Activated CD8-positive, alpha-beta memory T cell treated with anti-CD3 and anti-CD28 coated beads for 36 hours (primary cell): ENCODE measurements at regions not wholly inside any gene's neighbourhood (a gene's known extent, or its start where the extent isn't known, plus 50 kb on each side); places are given as distances from the start of the nearest gene placed in this dataset.

Experiments used
- CTCF ChIA-PET: fragments of 350-600 bp; sonication (Branson Sonifier 250); formaldehyde crosslinking; loops from one replicate; lab custom pipeline; 2021; ENCODE audit warnings: antibody characterized with exemption; lab: Charles Lee
- POLR2A ChIA-PET: fragments of 350-600 bp; sonication (Branson Sonifier 250); formaldehyde crosslinking; loops from one replicate; lab custom pipeline; 2021; ENCODE audit warnings: antibody characterized with exemption; lab: Charles Lee

- ChIA-PET POLR2A (no interaction called here), CTCF (no interaction called here)
These were observed 232.1 kb upstream of the F9 start for GRCh38 chrX:139298437-139298836.

GRCh38 chrX:139297638-139298037, 232.9 kb upstream of the F9 start:
- ChIA-PET POLR2A (no interaction called here), CTCF (no interaction called here)

GRCh38 chrX:139293991-139294390, 236.5 kb upstream of the F9 start:
- POLR2A ChIA-PET = no interaction called here

GRCh38 chrX:139290310-139290709, 240.2 kb upstream of the F9 start:
- POLR2A ChIA-PET = no interaction called here
- CTCF ChIA-PET = no interaction called here

More at GRCh38 chrX:139293991-139294390, 236.5 kb upstream of the F9 start:
- CTCF ChIA-PET = no interaction called here

- ChIA-PET CTCF (no interaction called here), POLR2A (no interaction called here)
These were observed 243.2 kb upstream of the F9 start for GRCh38 chrX:139287155-139287924.

GRCh38 chrX:139286342-139286741, 244.2 kb upstream of the F9 start:
- ChIA-PET POLR2A (no interaction called here), CTCF (no interaction called here)

- CTCF ChIA-PET = no interaction called here
- POLR2A ChIA-PET = no interaction called here
These were observed 262.7 kb upstream of the F9 start for GRCh38 chrX:139267851-139268250.

GRCh38 chrX:139246295-139246694, 284.2 kb upstream of the F9 start:
- CTCF ChIA-PET = no interaction called here
- POLR2A ChIA-PET = no interaction called here

- ChIA-PET POLR2A (no interaction called here), CTCF (no interaction called here)
These were observed 293.4 kb upstream of the F9 start for GRCh38 chrX:139237141-139237540.

- POLR2A ChIA-PET = no interaction called here
- CTCF ChIA-PET = no interaction called here
These were observed 295.6 kb upstream of the F9 start for GRCh38 chrX:139234898-139235297.

- ChIA-PET CTCF (no interaction called here), POLR2A (no interaction called here)
These were observed 305.4 kb upstream of the F9 start for GRCh38 chrX:139224953-139225665.

- POLR2A ChIA-PET = no interaction called here
- CTCF ChIA-PET = no interaction called here
These were observed 307.9 kb upstream of the F9 start for GRCh38 chrX:139222511-139223200.

GRCh38 chrX:139213241-139213709, 317.3 kb upstream of the F9 start:
- CTCF ChIA-PET = no interaction called here
- POLR2A ChIA-PET = no interaction called here

GRCh38 chrX:139211568-139212182, 318.9 kb upstream of the F9 start:
- ChIA-PET CTCF (no interaction called here), POLR2A (no interaction called here)

GRCh38 chrX:139209342-139209741, 321.2 kb upstream of the F9 start:
- ChIA-PET POLR2A (no interaction called here), CTCF (no interaction called here)

GRCh38 chrX:139207655-139208054, 322.9 kb upstream of the F9 start:
- ChIA-PET CTCF (no interaction called here), POLR2A (no interaction called here)

- ChIA-PET POLR2A (no interaction called here), CTCF (no interaction called here)
These were observed 323.6 kb upstream of the F9 start for GRCh38 chrX:139206914-139207313.

- ChIA-PET POLR2A (no interaction called here), CTCF (no interaction called here)
These were observed 325.5 kb upstream of the F9 start for GRCh38 chrX:139204898-139205667.

- CTCF ChIA-PET = no interaction called here
- POLR2A ChIA-PET = no interaction called here
These were observed 326.0 kb upstream of the F9 start for GRCh38 chrX:139204571-139204897.
